Peyer's patch (tissue), 4 donors: ENCODE measurements at regions not wholly inside any gene's neighbourhood (a gene's known extent, or its start where the extent isn't known, plus 50 kb on each side); places are given as distances from the start of the nearest gene placed in this dataset.

Source experiments
- CTCF ChIP-seq, 6 experiments: fragments of 450-650 bp in 4 of 6; fragments of 200-600 bp in 2 of 6; sonication (generic) in 1 of 6; IDR thresholded peaks; one replicate each; pipeline ENCODE4 v1.5.1; 2017 to 2019; ENCODE audit warnings: antibody characterized with exemption in 6 of 6, mild to moderate bottlenecking in 3 of 6, moderate library complexity in 1 of 6
- POLR2A ChIP-seq, 2 donors: fragments of 450-650 bp; IDR thresholded peaks; one replicate each; pipeline ENCODE4 v1.5.1; 2017; ENCODE audit warnings: antibody characterized with exemption in 2 of 2, mild to moderate bottlenecking in 2 of 2, moderate library complexity in 2 of 2

DNA sequence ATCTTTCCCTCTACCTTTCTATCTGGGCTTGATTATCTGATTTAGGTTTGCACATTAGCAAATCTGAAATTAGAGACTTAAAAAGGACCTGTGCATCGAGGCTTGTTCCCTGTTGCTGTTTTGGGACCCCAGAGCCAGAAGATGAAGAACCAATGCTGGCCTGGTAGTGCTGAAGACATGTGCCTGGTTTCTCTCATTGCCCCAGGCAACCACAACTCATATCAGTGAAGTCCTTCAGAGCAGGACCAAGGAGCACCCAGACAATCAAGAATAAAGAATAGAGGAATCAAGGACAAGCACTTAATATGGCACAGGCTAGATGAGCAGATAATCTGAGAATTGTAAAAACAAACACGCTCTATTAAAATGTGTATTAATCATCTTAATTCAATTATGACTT lies 362.7 kb downstream of the DMRTA1 start:
- TF ChIP-seq CTCF (IDR thresholded peaks at IDR 0.05) (no peak), POLR2A (IDR thresholded peaks at IDR 0.05) (no peak)
